ENCODE measurements at regions not wholly inside any gene's neighbourhood (a gene's known extent, or its start where the extent isn't known, plus 50 kb on each side); places are given as distances from the start of the nearest gene placed in this dataset.
"Not testable (repeated sequence)": the region's sequence is repeated elsewhere in the genome, so short reads cannot be mapped to it uniquely, and the experiment has no call there.

- FAIRE-seq = no peak
Observed at GRCh38 chr1:64363111-64363510, 106.8 kb upstream of the CACHD1 start.

- FAIRE-seq = no peak
Observed at GRCh38 chr1:64363616-64364015, 106.3 kb upstream of the CACHD1 start.

GRCh38 chr1:64366821-64367220, 103.1 kb upstream of the CACHD1 start:
- FAIRE-seq = no peak

GRCh38 chr1:64368344-64368743, 101.6 kb upstream of the CACHD1 start:
- FAIRE-seq = no peak

GRCh38 chr1:64378826-64379225, 91.1 kb upstream of the CACHD1 start:
- FAIRE-seq = no peak

- FAIRE-seq = no peak
Observed at GRCh38 chr1:64387389-64388285, 82.3 kb upstream of the CACHD1 start.

- no peak for FAIRE-seq
Observed at GRCh38 chr1:64388336-64388735, 81.6 kb upstream of the CACHD1 start.

GRCh38 chr1:64392109-64392508, 77.8 kb upstream of the CACHD1 start:
- no peak for FAIRE-seq

GRCh38 chr1:64393790-64394189, 76.1 kb upstream of the CACHD1 start:
- FAIRE-seq = no peak

- no peak for FAIRE-seq
Observed at GRCh38 chr1:64396817-64397216, 73.1 kb upstream of the CACHD1 start.

- no peak for FAIRE-seq
Observed at GRCh38 chr1:64397541-64397940, 72.4 kb upstream of the CACHD1 start.

GRCh38 chr1:64398936-64399335, 71.0 kb upstream of the CACHD1 start:
- no peak for FAIRE-seq

- no peak for FAIRE-seq
Observed at GRCh38 chr1:64401285-64401684, 68.6 kb upstream of the CACHD1 start.

GRCh38 chr1:64403331-64403730, 66.6 kb upstream of the CACHD1 start:
- FAIRE-seq = no peak

- no peak for FAIRE-seq
Observed at GRCh38 chr1:64404202-64404601, 65.7 kb upstream of the CACHD1 start.

- no peak for FAIRE-seq
Observed at GRCh38 chr1:64405833-64406232, 64.1 kb upstream of the CACHD1 start.

- FAIRE-seq = peak; percentile 60
Observed at GRCh38 chr1:64410217-64410616, 59.7 kb upstream of the CACHD1 start.

- FAIRE-seq = not testable (repeated sequence)
Observed at GRCh38 chr1:64414855-64415546, 54.9 kb upstream of the CACHD1 start.

- no peak for FAIRE-seq
Observed at GRCh38 chr1:64417803-64418202, 52.1 kb upstream of the CACHD1 start.
